ENCODE measurements at regions not wholly inside any gene's neighbourhood (a gene's known extent, or its start where the extent isn't known, plus 50 kb on each side); places are given as distances from the start of the nearest gene placed in this dataset.

DNA sequence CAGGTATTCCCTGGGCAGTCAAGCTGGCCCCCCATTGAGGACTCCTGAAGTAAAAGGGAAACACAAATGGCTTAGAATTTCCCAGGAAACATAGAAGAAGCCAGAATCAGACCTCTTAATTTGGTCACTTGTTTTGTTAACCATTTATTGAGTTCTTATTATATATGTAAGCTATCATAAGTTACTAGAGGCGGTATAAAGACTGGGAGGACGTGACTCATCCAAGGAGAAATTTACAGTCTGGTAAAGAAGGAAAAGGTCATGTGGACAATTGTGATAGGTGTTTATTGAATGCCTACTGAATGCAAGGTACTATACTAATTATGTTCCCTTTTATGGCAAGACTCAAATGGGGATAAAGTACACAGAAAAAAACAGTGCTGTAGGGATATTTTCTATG, 146.7 kb downstream of the DYRK2 start:
- intact Hi-C loops (cut with micrococcal nuclease; ENCODE audit: unreplicated experiment) = no loop called here
- H3K4me3 ChIP-seq (ENCODE audit: low read depth in 2 of 2, low read length in 2 of 2) = no peak overlapping the region
- ChIA-PET CTCF (interaction anchor here (0.6 kb wide), 1 partner anchor 538 kb away, joined by 3 read pairs; no protein-coding TSS in a partner anchor), POLR2A (no interaction called here)
- in situ Hi-C loops (cut with HindIII; ENCODE audit: low pct_unique_long_range_greater_than_20kb, low sequenced_read_pairs) = no loop called here
- peaks cover 3% of the 10 kb centered on the region; the same call in 1 of the 2 replicates for H3K27me3 ChIP-seq (ENCODE audit: control insufficient read depth, insufficient read depth, low read length)
- no peak overlapping the region for H3K27ac ChIP-seq (ENCODE audit: low read length)
- ATAC-seq (no peak), DNase-seq (ENCODE audit: low read depth, low spot score) (no peak)
- no peaks in the 10 kb centered on the region for H3K36me3 ChIP-seq (ENCODE audit: control insufficient read depth, insufficient read depth, low read length)
- H3K4me1 ChIP-seq (ENCODE audit: control insufficient read depth, insufficient read depth, low read length) = no peaks in the 10 kb centered on the region
- no peaks in the 10 kb centered on the region for H3K9me3 ChIP-seq (ENCODE audit: control insufficient read depth, insufficient read depth, low read depth, low read length)
- no peak for TF ChIP-seq POLR2AphosphoS5 (IDR thresholded peaks at IDR 0.05; ENCODE audit: low read depth, low read length)
- TF ChIP-seq SIN3A (IDR thresholded peaks at IDR 0.05; ENCODE audit: borderline replicate concordance, insufficient read depth, low read depth, low read length) = no peak
- TF ChIP-seq, protein P1, sequence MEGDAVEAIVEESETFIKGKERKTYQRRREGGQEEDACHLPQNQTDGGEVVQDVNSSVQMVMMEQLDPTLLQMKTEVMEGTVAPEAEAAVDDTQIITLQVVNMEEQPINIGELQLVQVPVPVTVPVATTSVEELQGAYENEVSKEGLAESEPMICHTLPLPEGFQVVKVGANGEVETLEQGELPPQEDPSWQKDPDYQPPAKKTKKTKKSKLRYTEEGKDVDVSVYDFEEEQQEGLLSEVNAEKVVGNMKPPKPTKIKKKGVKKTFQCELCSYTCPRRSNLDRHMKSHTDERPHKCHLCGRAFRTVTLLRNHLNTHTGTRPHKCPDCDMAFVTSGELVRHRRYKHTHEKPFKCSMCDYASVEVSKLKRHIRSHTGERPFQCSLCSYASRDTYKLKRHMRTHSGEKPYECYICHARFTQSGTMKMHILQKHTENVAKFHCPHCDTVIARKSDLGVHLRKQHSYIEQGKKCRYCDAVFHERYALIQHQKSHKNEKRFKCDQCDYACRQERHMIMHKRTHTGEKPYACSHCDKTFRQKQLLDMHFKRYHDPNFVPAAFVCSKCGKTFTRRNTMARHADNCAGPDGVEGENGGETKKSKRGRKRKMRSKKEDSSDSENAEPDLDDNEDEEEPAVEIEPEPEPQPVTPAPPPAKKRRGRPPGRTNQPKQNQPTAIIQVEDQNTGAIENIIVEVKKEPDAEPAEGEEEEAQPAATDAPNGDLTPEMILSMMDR (IDR thresholded peaks at IDR 0.05) = no peak
- no peak for TF ChIP-seq REST (IDR thresholded peaks at IDR 0.05; ENCODE audit: insufficient read depth in 1 of 2, low read depth in 2 of 2, low read length in 1 of 2)
- no peak for TF ChIP-seq TCF7L2 (IDR thresholded peaks at IDR 0.05; ENCODE audit: low read depth, low read length)
- BruUV-seq (replicated peaks) = no TSS peak

DNA sequence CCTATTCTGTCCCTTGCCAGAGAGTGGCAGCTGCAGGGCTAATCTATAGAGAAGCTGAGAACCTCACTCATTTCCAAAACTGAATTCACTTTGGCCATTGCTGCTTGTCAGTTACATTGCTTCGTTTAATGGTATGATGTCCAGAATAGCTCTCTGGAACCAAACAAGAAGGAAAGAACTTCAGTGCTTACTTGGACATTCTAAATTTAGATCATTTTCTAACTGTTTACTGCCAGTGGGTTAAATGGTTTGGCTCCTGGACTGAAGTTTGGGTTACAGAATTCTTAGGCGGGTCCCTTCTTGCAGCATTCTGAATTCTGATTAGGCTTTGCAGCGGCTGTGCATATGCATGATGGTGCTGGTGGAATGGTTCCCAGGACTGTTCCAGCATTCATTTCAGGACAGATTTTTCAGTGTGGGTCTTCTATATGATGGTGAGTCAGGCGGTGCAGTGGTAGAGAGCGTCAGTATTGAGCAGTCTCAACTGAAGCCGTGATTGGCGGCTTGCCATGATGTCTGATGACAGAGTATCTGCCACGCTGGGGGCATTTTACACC, 148.7 kb downstream of the DYRK2 start:
- BruUV-seq (replicated peaks) = no TSS peak
- ATAC-seq = no peak
- H3K27me3 ChIP-seq (ENCODE audit: control insufficient read depth, insufficient read depth, low read length) = peaks cover 9% of the 10 kb centered on the region
- ChIA-PET POLR2A (no interaction called here), CTCF (no interaction called here)
- H3K27ac ChIP-seq (ENCODE audit: low read length) = no peak overlapping the region
- H3K4me3 ChIP-seq (ENCODE audit: low read depth in 2 of 2, low read length in 2 of 2) = no peak overlapping the region
- intact Hi-C loops (cut with micrococcal nuclease; ENCODE audit: unreplicated experiment) = no loop called here
- TF ChIP-seq REST (IDR thresholded peaks at IDR 0.05; ENCODE audit: insufficient read depth in 1 of 2, low read depth in 2 of 2, low read length in 1 of 2) (no peak), SIN3A (IDR thresholded peaks at IDR 0.05; ENCODE audit: borderline replicate concordance, insufficient read depth, low read depth, low read length) (no peak), POLR2AphosphoS5 (IDR thresholded peaks at IDR 0.05; ENCODE audit: low read depth, low read length) (no peak), TCF7L2 (IDR thresholded peaks at IDR 0.05; ENCODE audit: low read depth, low read length) (no peak)
- TF ChIP-seq, protein P1 (IDR thresholded peaks at IDR 0.05) = no peak
- H3K4me1 ChIP-seq (ENCODE audit: control insufficient read depth, insufficient read depth, low read length) = no peaks in the 10 kb centered on the region
- DNase-seq (ENCODE audit: low read depth, low spot score) = no peak
- no peaks in the 10 kb centered on the region for H3K9me3 ChIP-seq (ENCODE audit: control insufficient read depth, insufficient read depth, low read depth, low read length)
- no peaks in the 10 kb centered on the region for H3K36me3 ChIP-seq (ENCODE audit: control insufficient read depth, insufficient read depth, low read length)
- in situ Hi-C loops (cut with HindIII; ENCODE audit: low pct_unique_long_range_greater_than_20kb, low sequenced_read_pairs) = no loop called here
